PFSK-1 (cell line): ENCODE measurements at regions not wholly inside any gene's neighbourhood (a gene's known extent, or its start where the extent isn't known, plus 50 kb on each side); places are given as distances from the start of the nearest gene placed in this dataset.

Experiments used
- FOXP2 ChIP-seq: optimal IDR thresholded peaks from 2 replicates; pipeline ENCODE3; 2011; ENCODE audit warnings: borderline replicate concordance, control low read depth, inconsistent platforms; ENCODE audit not compliant: insufficient read depth; ENCODE audit errors: extremely low read length, extremely low read depth
- POLR2AphosphoS5 ChIP-seq: IDR thresholded peaks from 2 replicates; pipeline ENCODE4 v1.6.1; 2012; ENCODE audit warnings: low read depth, mild to moderate bottlenecking, control low read depth, low read length, moderate library complexity
- SIN3A ChIP-seq: IDR thresholded peaks from 2 replicates; pipeline ENCODE4 v1.6.1; 2012; ENCODE audit warnings: mild to moderate bottlenecking, low read length, moderate library complexity, borderline replicate concordance; ENCODE audit not compliant: insufficient read depth
- TAF1 ChIP-seq: IDR thresholded peaks from 2 replicates; pipeline ENCODE4 v1.6.1; 2012; ENCODE audit warnings: low read length, control low read depth, borderline replicate concordance; ENCODE audit not compliant: insufficient read depth
- TF ChIP-seq, protein P1 (sequence below), 2 experiments: IDR thresholded peaks; 2 replicates each; pipeline versions ENCODE4 v1.6.1 to v1.8.0; 2011 to 2012; ENCODE audit warnings: low read depth in 2 of 2, low read length in 2 of 2, control low read depth in 1 of 2, inconsistent platforms in 1 of 2, mild to moderate bottlenecking in 1 of 2, moderate library complexity in 1 of 2; ENCODE audit not compliant: insufficient read depth in 1 of 2

DNA sequence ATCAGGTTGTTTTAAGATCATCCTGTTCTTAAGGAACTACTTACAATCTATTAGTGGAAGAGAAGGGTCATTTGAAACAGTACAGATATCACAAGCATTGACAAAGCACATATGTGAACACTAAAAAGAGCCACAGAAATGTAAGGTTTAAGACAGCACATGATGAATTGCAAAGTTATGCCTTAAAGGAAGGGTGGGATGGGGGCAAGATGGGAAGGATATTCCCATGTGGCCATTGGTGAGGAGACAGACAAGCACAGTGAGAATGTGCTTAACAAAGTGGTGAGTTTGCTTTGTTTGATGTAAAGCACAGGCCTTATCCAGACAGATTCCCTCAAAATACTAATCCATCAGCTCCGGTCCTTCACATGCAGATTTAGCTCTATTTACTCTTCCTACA, 151.6 kb upstream of the IVNS1ABP start:
- TF ChIP-seq FOXP2 (no peak), SIN3A (no peak), POLR2AphosphoS5 (no peak), TAF1 (no peak)
- TF ChIP-seq, protein P1, sequence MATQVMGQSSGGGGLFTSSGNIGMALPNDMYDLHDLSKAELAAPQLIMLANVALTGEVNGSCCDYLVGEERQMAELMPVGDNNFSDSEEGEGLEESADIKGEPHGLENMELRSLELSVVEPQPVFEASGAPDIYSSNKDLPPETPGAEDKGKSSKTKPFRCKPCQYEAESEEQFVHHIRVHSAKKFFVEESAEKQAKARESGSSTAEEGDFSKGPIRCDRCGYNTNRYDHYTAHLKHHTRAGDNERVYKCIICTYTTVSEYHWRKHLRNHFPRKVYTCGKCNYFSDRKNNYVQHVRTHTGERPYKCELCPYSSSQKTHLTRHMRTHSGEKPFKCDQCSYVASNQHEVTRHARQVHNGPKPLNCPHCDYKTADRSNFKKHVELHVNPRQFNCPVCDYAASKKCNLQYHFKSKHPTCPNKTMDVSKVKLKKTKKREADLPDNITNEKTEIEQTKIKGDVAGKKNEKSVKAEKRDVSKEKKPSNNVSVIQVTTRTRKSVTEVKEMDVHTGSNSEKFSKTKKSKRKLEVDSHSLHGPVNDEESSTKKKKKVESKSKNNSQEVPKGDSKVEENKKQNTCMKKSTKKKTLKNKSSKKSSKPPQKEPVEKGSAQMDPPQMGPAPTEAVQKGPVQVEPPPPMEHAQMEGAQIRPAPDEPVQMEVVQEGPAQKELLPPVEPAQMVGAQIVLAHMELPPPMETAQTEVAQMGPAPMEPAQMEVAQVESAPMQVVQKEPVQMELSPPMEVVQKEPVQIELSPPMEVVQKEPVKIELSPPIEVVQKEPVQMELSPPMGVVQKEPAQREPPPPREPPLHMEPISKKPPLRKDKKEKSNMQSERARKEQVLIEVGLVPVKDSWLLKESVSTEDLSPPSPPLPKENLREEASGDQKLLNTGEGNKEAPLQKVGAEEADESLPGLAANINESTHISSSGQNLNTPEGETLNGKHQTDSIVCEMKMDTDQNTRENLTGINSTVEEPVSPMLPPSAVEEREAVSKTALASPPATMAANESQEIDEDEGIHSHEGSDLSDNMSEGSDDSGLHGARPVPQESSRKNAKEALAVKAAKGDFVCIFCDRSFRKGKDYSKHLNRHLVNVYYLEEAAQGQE (IDR thresholded peaks at IDR 0.05; ENCODE audit: insufficient read depth in 1 of 2, low read depth in 2 of 2, low read length in 2 of 2), result no peak

DNA sequence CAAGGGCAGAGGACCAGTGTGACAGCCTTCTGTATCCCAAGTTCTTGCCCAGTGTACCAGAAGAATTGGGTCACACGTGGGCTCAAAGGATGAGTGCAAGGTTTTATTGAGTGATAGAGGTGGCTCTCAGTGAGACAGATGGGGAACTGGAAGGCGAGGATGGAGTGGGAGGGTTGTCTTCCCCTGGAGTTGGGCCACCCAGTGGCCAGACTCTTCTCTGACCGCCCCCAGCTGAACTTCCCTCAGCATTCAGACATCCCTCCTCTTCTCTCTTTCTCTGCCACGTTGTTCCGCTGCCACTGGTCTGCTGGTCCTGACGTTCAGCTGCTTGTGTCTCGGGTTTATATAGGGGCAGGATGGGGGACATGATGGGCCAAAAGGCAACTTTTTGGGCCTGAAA, 150.1 kb upstream of the IVNS1ABP start:
- TF ChIP-seq FOXP2 (no peak), POLR2AphosphoS5 (no peak), TAF1 (no peak), SIN3A (no peak)
- TF ChIP-seq, protein P1 (IDR thresholded peaks at IDR 0.05; ENCODE audit: insufficient read depth in 1 of 2, low read depth in 2 of 2, low read length in 2 of 2), result no peak

GRCh38 chr1:185464777-185465176, 147.7 kb upstream of the IVNS1ABP start:
- TF ChIP-seq FOXP2 (no peak), TAF1 (no peak), POLR2AphosphoS5 (no peak), SIN3A (no peak)
- TF ChIP-seq, protein P1 (IDR thresholded peaks at IDR 0.05; ENCODE audit: insufficient read depth in 1 of 2, low read depth in 2 of 2, low read length in 2 of 2), result no peak

DNA sequence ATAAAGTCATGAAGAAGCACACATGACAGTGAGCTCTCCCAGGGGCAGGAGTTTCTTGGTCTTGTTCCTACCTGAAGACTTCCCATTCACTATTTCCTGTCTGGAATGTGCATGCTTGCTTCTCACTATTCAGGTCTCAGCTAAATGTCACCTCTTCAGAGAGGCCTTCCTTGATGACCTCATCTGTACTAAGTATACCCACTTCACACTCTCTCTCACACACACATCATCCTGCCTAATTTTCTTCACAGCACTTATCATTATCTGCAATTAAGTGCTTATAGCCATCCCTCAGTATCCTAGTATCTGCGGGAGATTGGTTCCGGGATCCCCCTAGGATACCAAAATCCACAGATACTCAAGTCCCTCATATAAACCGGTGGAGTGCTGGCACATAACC, 146.4 kb upstream of the IVNS1ABP start:
- TF ChIP-seq, protein P1 (IDR thresholded peaks at IDR 0.05; ENCODE audit: insufficient read depth in 1 of 2, low read depth in 2 of 2, low read length in 2 of 2), result no peak
- TF ChIP-seq TAF1 (no peak), FOXP2 (no peak), POLR2AphosphoS5 (no peak), SIN3A (no peak)

DNA sequence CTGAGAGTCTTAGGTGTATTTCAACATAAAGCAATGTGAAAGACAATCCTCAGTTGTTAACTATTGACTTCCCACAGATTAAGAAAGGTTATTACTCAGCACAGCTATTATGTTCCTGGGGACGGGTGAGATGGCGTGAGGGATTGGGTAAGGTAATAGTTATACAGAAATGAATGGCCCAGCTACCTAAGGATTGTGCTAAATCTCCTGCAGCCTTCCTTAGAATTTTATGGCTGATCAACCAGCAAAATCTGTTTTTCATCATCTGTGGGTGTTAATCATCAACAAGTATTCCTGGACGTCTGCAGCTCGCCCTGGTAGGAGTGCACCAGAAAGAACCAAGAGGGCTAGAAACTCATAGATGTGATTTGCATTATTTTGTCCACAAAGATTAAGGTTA, 146.0 kb upstream of the IVNS1ABP start:
- no peak for TF ChIP-seq POLR2AphosphoS5
- TF ChIP-seq, protein P1 (IDR thresholded peaks at IDR 0.05; ENCODE audit: insufficient read depth in 1 of 2, low read depth in 2 of 2, low read length in 2 of 2), result no peak
- TF ChIP-seq SIN3A, result no peak
- TF ChIP-seq TAF1, result no peak
- no peak for TF ChIP-seq FOXP2
